SK-N-SH treated with all-trans-retinoic acid at 6 μM for 48 hours (cell line): ENCODE measurements at regions not wholly inside any gene's neighbourhood (a gene's known extent, or its start where the extent isn't known, plus 50 kb on each side); places are given as distances from the start of the nearest gene placed in this dataset.

Experiments
- CREB5 ChIP-seq: fragments of 250-450 bp; sonication (Bioruptor Pico); IDR thresholded peaks from 2 replicates; pipeline ENCODE4 v1.5.1; 2020; ENCODE audit warnings: low read depth, mild to moderate bottlenecking, moderate library complexity
- PATZ1 ChIP-seq: fragments of 250-450 bp; sonication (Bioruptor Pico); IDR thresholded peaks from 2 replicates; pipeline ENCODE4 v1.8.0; 2020; ENCODE audit warnings: mild to moderate bottlenecking, moderate library complexity, borderline replicate concordance
- SNAI2 ChIP-seq: fragments of 250-450 bp; sonication (Bioruptor Pico); IDR thresholded peaks from 2 replicates; pipeline ENCODE4 v1.5.0; 2020; ENCODE audit warnings: mild to moderate bottlenecking, moderate library complexity
- TCF4 ChIP-seq: fragments of 250-450 bp; sonication (Bioruptor Pico); IDR thresholded peaks from 2 replicates; pipeline ENCODE4 v1.8.0; 2021; ENCODE audit warnings: mild to moderate bottlenecking, moderate library complexity, borderline replicate concordance
- ZC3H10 ChIP-seq: fragments of 250-450 bp; sonication (Bioruptor Pico); IDR thresholded peaks from 2 replicates; pipeline ENCODE4 v1.5.1; 2021; ENCODE audit warnings: mild to moderate bottlenecking, moderate library complexity
- ZNF565 ChIP-seq: fragments of 450-650 bp; formaldehyde crosslinking; conservative IDR thresholded peaks from 2 replicates; pipeline ENCODE4 v1.5.0; 2020; ENCODE audit warnings: low read depth, mild to moderate bottlenecking, moderate library complexity
- TF ChIP-seq, protein P1 (sequence below): fragments of 250-450 bp; sonication (Bioruptor Pico); IDR thresholded peaks from 2 replicates; pipeline ENCODE4 v1.5.1; 2021; ENCODE audit warnings: mild to moderate bottlenecking, moderate library complexity
- TF ChIP-seq, protein P2 (sequence below): fragments of 250-450 bp; sonication (Bioruptor Pico); IDR thresholded peaks from 2 replicates; pipeline ENCODE4 v1.5.0; 2020; ENCODE audit warnings: mild to moderate bottlenecking, moderate library complexity

DNA sequence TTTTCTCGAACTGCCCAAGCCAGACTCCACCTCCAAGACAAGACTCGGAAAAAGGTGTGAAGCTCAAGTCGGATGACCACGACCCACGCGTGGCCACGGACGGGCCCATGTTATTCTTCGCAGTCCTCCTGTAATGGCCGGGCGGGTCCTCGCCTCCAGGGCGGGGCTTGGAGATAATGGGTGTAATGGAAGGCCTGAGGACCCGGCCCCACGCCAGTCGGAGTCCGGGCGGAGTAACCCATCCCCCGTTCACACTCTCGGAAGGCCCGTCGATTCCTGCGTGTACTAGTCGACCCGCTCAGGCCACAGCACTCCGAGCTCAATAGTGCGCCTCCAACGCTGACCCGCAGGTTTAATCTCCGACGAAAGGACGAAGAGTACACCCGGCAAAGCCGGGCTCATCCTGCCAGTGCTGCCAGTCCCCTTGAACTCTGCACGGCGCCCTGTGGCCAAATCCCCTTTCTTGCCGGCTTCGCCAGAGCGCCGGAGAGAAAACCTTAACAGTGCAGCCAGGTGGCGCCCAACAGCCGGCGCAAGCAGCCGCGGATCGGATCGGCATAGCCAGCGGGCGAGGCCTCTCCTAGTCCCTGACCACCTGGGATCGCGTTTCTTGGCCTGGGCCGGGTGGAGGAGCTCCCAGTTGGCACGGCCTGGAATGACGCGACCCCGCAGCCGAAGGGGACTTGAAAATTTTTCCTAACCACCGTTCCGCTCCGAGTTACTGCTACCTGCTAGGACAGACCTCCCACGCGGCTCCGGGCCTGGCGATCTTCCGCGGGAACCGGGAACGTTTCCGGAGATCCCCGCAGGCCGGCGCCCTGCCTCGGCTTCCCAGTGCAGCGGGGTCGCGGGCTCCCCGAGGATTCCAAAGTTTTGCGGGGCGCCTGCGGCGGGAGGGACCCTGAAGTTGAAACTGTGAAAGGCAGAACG is 762.0 kb downstream of the KCNJ18 start:
- TF ChIP-seq ZNF565 (CRISPR knock-in tag) (no peak), SNAI2 (CRISPR knock-in tag) (no peak), ZC3H10 (CRISPR knock-in tag) (no peak), TCF4 (CRISPR knock-in tag) (no peak), PATZ1 (CRISPR knock-in tag) (no peak), CREB5 (no peak)
- TF ChIP-seq, protein P1, sequence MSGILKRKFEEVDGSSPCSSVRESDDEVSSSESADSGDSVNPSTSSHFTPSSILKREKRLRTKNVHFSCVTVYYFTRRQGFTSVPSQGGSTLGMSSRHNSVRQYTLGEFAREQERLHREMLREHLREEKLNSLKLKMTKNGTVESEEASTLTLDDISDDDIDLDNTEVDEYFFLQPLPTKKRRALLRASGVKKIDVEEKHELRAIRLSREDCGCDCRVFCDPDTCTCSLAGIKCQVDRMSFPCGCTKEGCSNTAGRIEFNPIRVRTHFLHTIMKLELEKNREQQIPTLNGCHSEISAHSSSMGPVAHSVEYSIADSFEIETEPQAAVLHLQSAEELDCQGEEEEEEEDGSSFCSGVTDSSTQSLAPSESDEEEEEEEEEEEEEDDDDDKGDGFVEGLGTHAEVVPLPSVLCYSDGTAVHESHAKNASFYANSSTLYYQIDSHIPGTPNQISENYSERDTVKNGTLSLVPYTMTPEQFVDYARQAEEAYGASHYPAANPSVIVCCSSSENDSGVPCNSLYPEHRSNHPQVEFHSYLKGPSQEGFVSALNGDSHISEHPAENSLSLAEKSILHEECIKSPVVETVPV (CRISPR knock-in tag): no peak
- TF ChIP-seq, protein P2, sequence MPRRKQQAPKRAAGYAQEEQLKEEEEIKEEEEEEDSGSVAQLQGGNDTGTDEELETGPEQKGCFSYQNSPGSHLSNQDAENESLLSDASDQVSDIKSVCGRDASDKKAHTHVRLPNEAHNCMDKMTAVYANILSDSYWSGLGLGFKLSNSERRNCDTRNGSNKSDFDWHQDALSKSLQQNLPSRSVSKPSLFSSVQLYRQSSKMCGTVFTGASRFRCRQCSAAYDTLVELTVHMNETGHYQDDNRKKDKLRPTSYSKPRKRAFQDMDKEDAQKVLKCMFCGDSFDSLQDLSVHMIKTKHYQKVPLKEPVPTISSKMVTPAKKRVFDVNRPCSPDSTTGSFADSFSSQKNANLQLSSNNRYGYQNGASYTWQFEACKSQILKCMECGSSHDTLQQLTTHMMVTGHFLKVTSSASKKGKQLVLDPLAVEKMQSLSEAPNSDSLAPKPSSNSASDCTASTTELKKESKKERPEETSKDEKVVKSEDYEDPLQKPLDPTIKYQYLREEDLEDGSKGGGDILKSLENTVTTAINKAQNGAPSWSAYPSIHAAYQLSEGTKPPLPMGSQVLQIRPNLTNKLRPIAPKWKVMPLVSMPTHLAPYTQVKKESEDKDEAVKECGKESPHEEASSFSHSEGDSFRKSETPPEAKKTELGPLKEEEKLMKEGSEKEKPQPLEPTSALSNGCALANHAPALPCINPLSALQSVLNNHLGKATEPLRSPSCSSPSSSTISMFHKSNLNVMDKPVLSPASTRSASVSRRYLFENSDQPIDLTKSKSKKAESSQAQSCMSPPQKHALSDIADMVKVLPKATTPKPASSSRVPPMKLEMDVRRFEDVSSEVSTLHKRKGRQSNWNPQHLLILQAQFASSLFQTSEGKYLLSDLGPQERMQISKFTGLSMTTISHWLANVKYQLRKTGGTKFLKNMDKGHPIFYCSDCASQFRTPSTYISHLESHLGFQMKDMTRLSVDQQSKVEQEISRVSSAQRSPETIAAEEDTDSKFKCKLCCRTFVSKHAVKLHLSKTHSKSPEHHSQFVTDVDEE (CRISPR knock-in tag): no peak
